K562 (cell line): ENCODE measurements at regions not wholly inside any gene's neighbourhood (a gene's known extent, or its start where the extent isn't known, plus 50 kb on each side); places are given as distances from the start of the nearest gene placed in this dataset.

Experiments
- ATAC-seq: fragments of 200-7000 bp; cut with Tn5 transposase; 3 replicates; pipeline ENCODE4 v1.9.1; 2020; ENCODE audit warnings: moderate library complexity
- BruUV-seq: library from RNA; stranded (reverse); fragments of 400-500 nt; replicated peaks from 2 replicates; lab custom pipeline; 2021; lab: Mats Ljungman, UMichigan
- CTCF ChIA-PET: fragments of 300-600 bp; formaldehyde crosslinking; extraction: SDS; loops from one replicate; lab custom pipeline; 2021; ENCODE audit warnings: low intra/inter-chr PET ratio; lab: Yijun Ruan, JAX
- POLR2A ChIA-PET: fragments of 300-600, 350-650 bp; sonication (Branson Sonifier 250); formaldehyde crosslinking; extraction: SDS; loops from one replicate; lab custom pipeline; 2021; ENCODE audit warnings: antibody characterized with exemption, inconsistent platforms; lab: Yijun Ruan, JAX
- DNase-seq, 4 experiments: peaks; one replicate each; pipeline versions ENCODE4 v3.0.0 to v3.0.0-alpha.2; 2011 to 2018; ENCODE audit warnings: low spot score in 3 of 4, mixed read lengths in 3 of 4; ENCODE audit errors: extremely low read depth in 1 of 4
- FAIRE-seq: peaks from 2 replicates; lab custom pipeline; 2011; peaks lifted over from hg19 to GRCh38; lab: Jason Lieb, UNC
- H2AFZ ChIP-seq: 2 replicates; pipeline ENCODE4 v1.6.0; 2011; ENCODE audit warnings: low read depth, low read length, control low read depth, inconsistent platforms
- H3K27ac ChIP-seq: fragments of 200-600 bp; 3 replicates; pipeline ENCODE4 v1.8.0; 2011; ENCODE audit warnings: low read depth, mild to moderate bottlenecking, control low read depth, inconsistent platforms, low read length, moderate library complexity, mixed read lengths; ENCODE audit errors: extremely low read depth
- H3K27me3 ChIP-seq, 2 experiments: fragments of 300-600 bp in 1 of 2; 2 replicates in 1 of 2; 3 replicates in 1 of 2; pipeline versions ENCODE4 v1.6.0 to v1.8.0; 2011; ENCODE audit warnings: inconsistent platforms in 2 of 2, low read length in 2 of 2, mild to moderate bottlenecking in 1 of 2, mixed read lengths in 1 of 2, moderate library complexity in 1 of 2; ENCODE audit not compliant: control insufficient read depth in 2 of 2, insufficient read depth in 2 of 2
- H3K36me3 ChIP-seq: fragments of 300-600 bp; 3 replicates; pipeline ENCODE4 v1.8.0; 2011; ENCODE audit warnings: mild to moderate bottlenecking, low read length, inconsistent platforms; ENCODE audit not compliant: control insufficient read depth, insufficient read depth
- H3K4me1 ChIP-seq, 2 experiments: fragments of 200-600 bp in 1 of 2; replicated peaks in 1 of 2; 2 replicates in 1 of 2; 3 replicates in 1 of 2; pipeline versions ENCODE4 v1.5.1 to v1.8.0; 2011; ENCODE audit warnings: inconsistent platforms in 2 of 2, low read length in 2 of 2, mild to moderate bottlenecking in 1 of 2, mixed read lengths in 1 of 2, moderate library complexity in 1 of 2; ENCODE audit not compliant: control insufficient read depth in 2 of 2, insufficient read depth in 2 of 2
- H3K4me2 ChIP-seq: 2 replicates; pipeline ENCODE4 v1.6.1; 2011; ENCODE audit warnings: low read length, control low read depth, inconsistent platforms, mixed read lengths; ENCODE audit not compliant: insufficient read depth
- H3K4me3 ChIP-seq: fragments of 200-600 bp; sonication (generic), shearing (Covaris generic); 2 replicates; pipeline ENCODE4 v1.5.1; 2016; ENCODE audit warnings: control low read depth, inconsistent platforms
- H3K79me2 ChIP-seq: fragments of 200-600 bp; 3 replicates; pipeline ENCODE4 v1.8.0; 2011; ENCODE audit warnings: low read length, inconsistent platforms; ENCODE audit not compliant: control insufficient read depth, insufficient read depth
- H3K9ac ChIP-seq, 2 experiments: 2 replicates each; pipeline versions ENCODE4 v1.6.0 to v1.6.1; 2011; ENCODE audit warnings: low read depth in 2 of 2, low read length in 2 of 2, control low read depth in 1 of 2, inconsistent platforms in 1 of 2, mild to moderate bottlenecking in 1 of 2, mixed read lengths in 1 of 2; ENCODE audit not compliant: insufficient read depth in 1 of 2
- H3K9me1 ChIP-seq: one replicate; pipeline ENCODE4 v1.6.0; 2011; ENCODE audit warnings: inconsistent platforms, mild to moderate bottlenecking, low read length, moderate library complexity; ENCODE audit not compliant: control insufficient read depth, insufficient read depth
- H3K9me3 ChIP-seq: replicated peaks from 2 replicates; pipeline ENCODE4 v1.5.1; 2011; ENCODE audit warnings: low read depth, low read length, inconsistent platforms; ENCODE audit not compliant: control insufficient read depth, insufficient read depth
- H4K20me1 ChIP-seq: replicated peaks from 2 replicates; pipeline ENCODE4 v1.6.1; 2011; ENCODE audit warnings: low read length, inconsistent platforms, mixed read lengths; ENCODE audit not compliant: control insufficient read depth, insufficient read depth
- AFF1 ChIP-seq, 2 experiments: fragments of 450-650 bp; IDR thresholded peaks; 2 replicates each; pipeline ENCODE4 v1.6.1; 2018; ENCODE audit warnings: mild to moderate bottlenecking in 2 of 2, low read depth in 1 of 2; ENCODE audit not compliant: partially characterized antibody in 2 of 2
- BCL6 ChIP-seq: fragments of 250-450 bp; sonication (Bioruptor Pico); IDR thresholded peaks from 2 replicates; pipeline ENCODE4 v1.4.0; 2020
- E2F3 ChIP-seq: fragments of 250-450 bp; sonication (Bioruptor Pico); IDR thresholded peaks from 2 replicates; pipeline ENCODE4 v1.4.0; 2020; ENCODE audit warnings: mild to moderate bottlenecking
- KAT8 ChIP-seq: fragments of 450-650 bp; IDR thresholded peaks from 2 replicates; pipeline ENCODE4 v1.6.1; 2016; ENCODE audit warnings: low read depth, mild to moderate bottlenecking
- THRAP3 ChIP-seq: fragments of 450-650 bp; IDR thresholded peaks from 2 replicates; pipeline ENCODE4 v1.6.1; 2016; ENCODE audit warnings: mild to moderate bottlenecking, inconsistent platforms, borderline replicate concordance
- ZNF280A ChIP-seq: fragments of 450-650 bp; IDR thresholded peaks from 2 replicates; pipeline ENCODE4 v1.6.1; 2018; ENCODE audit warnings: mild to moderate bottlenecking, low read depth; ENCODE audit not compliant: partially characterized antibody
- ZNF311 ChIP-seq: fragments of 250-450 bp; sonication (Bioruptor Pico); IDR thresholded peaks from 2 replicates; pipeline ENCODE4 v1.4.0; 2020; ENCODE audit warnings: mild to moderate bottlenecking, moderate library complexity
- ZNF764 ChIP-seq: fragments of 250-450 bp; sonication (Bioruptor Pico); IDR thresholded peaks from 2 replicates; pipeline ENCODE4 v1.4.0; 2020; ENCODE audit warnings: low read depth, mild to moderate bottlenecking, moderate library complexity
- WGBS: fragments of 100-300 bp; shearing (Covaris generic); methylation state at CpG from one replicate; pipeline ENCODE4 v1.1.6; 2016; ENCODE audit warnings: low coverage, mixed read lengths; ENCODE audit not compliant: insufficient coverage; ENCODE audit errors: missing lambda C conversion rate; 5-methylcytosine and 5-hydroxymethylcytosine counted together
- in situ Hi-C: fragments of 300-500 bp; cut with MboI; formaldehyde crosslinking; loops from 4 replicates; pipeline ENCODE4 v1.15.0; 2018; ENCODE audit warnings: inconsistent platforms, mixed read lengths
- intact Hi-C: fragments of 100-400 bp; cut with micrococcal nuclease; formaldehyde crosslinking; loops from 2 replicates; pipeline ENCODE4 v1.14.2; 2022
- TF ChIP-seq, protein P1 (sequence below), 3 experiments: fragments of 200-800 bp in 1 of 3; sonication (Bioruptor generic) in 1 of 3; sonication (generic) in 1 of 3; formaldehyde crosslinking in 1 of 3; IDR thresholded peaks; 2 replicates each; pipeline versions ENCODE4 v1.6.1 to v1.8.0; 2016 to 2022; ENCODE audit warnings: mild to moderate bottlenecking in 2 of 3, missing compliant biosample characterization in 2 of 3, missing genetic modification characterization in 2 of 3, missing genetic modification reagents in 1 of 3
- TF ChIP-seq, protein P2 (sequence below): fragments of 250-450 bp; sonication (Bioruptor Pico); IDR thresholded peaks from 2 replicates; pipeline ENCODE4 v1.4.0; 2020

DNA sequence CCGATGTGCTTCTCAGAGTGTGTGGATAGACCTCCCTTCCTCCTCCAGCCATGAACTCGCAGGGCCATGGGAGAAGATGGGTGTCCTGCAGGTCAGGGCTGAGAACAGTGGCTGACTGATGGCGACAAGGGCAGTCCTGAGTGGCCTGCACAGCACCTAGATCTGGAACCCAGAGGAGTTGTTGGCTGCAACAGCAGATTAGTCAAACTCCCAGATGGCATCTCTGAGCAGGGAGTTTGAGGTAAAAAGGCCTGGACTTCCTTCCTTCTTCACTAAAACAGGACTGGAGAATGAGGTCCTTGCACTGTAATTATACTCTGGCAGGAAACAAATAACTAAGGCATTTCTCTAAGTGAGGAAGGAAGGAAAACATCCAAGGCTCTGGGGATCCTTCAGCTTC lies 160.8 kb downstream of the MYCN start (continued):
- TF ChIP-seq, protein P1, sequence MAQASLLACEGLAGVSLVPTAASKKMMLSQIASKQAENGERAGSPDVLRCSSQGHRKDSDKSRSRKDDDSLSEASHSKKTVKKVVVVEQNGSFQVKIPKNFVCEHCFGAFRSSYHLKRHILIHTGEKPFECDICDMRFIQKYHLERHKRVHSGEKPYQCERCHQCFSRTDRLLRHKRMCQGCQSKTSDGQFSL (CRISPR knock-in tag; IDR thresholded peaks at IDR 0.05), result no peak
- TF ChIP-seq, protein P1 (tag; IDR thresholded peaks at IDR 0.05), result no peak

DNA sequence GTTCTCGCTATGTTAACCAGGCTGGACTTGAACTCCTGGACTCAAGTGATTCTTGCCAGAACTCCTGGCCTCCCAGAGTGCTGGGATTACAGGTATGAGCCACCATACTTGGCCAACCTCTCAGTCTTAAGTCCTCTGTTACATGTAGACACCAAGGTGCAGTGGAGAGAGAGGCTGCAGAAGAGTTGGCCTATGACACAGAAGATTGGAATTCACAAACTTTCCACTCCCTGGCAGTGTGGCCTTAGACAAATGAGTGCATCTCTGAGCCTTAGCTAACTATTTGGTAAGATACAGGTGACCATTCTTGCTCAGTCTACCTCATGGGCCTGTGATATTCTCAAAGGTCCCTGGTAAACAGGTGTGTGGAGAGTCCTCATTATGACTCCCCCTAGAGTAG lies 159.7 kb downstream of the MYCN start:
- H3K36me3 ChIP-seq, result no peaks in the 10 kb centered on the region
- in situ Hi-C loops, result no loop called here
- DNase-seq (no peak), FAIRE-seq (no peak), ATAC-seq (no peak)
- H3K9me1 ChIP-seq, result no peaks in the 10 kb centered on the region
- no peaks in the 10 kb centered on the region for H3K79me2 ChIP-seq
- no peaks in the 10 kb centered on the region for H3K9me3 ChIP-seq
- no peak overlapping the region for H3K9ac ChIP-seq
- WGBS, result 0% methylated on average over 1 of the region's 1 CpG
- no TSS peak for BruUV-seq
- TF ChIP-seq BCL6 (CRISPR knock-in tag), result no peak
- TF ChIP-seq ZNF764 (CRISPR knock-in tag), result no peak
- TF ChIP-seq THRAP3, result no peak
- TF ChIP-seq KAT8, result no peak
- no peak for TF ChIP-seq E2F3 (CRISPR knock-in tag)
- TF ChIP-seq AFF1 (IDR thresholded peaks at IDR 0.05; ENCODE audit: low read depth in 1 of 2, partially characterized antibody in 2 of 2), result no peak
- TF ChIP-seq ZNF280A, result no peak
- TF ChIP-seq, protein P2, sequence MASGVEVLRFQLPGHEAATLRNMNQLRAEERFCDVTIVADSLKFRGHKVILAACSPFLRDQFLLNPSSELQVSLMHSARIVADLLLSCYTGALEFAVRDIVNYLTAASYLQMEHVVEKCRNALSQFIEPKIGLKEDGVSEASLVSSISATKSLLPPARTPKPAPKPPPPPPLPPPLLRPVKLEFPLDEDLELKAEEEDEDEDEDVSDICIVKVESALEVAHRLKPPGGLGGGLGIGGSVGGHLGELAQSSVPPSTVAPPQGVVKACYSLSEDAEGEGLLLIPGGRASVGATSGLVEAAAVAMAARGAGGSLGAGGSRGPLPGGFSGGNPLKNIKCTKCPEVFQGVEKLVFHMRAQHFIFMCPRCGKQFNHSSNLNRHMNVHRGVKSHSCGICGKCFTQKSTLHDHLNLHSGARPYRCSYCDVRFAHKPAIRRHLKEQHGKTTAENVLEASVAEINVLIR (CRISPR knock-in tag), result no peak
- TF ChIP-seq ZNF311 (CRISPR knock-in tag), result no peak
- TF ChIP-seq, all 486 proteins: peak for 0
- ChIA-PET CTCF (no interaction called here), POLR2A (no interaction called here)
- no peaks in the 10 kb centered on the region for H4K20me1 ChIP-seq
- H3K27ac ChIP-seq, result no peak overlapping the region
- H3K4me1 ChIP-seq, result no peaks in the 10 kb centered on the region
- no peak overlapping the region for H2AFZ ChIP-seq
- H3K27me3 ChIP-seq, result peaks cover 0 to 11% of the 10 kb centered on the region in 2 experiments; a peak in 3 of 5 replicates
- H3K4me2 ChIP-seq, result no peak overlapping the region
- H3K4me3 ChIP-seq, result no peak overlapping the region
- intact Hi-C loops, result no loop called here
